NCI-H226 (cell line): ENCODE measurements at regions not wholly inside any gene's neighbourhood (a gene's known extent, or its start where the extent isn't known, plus 50 kb on each side); places are given as distances from the start of the nearest gene placed in this dataset.
"Not testable (repeated sequence)": the region's sequence is repeated elsewhere in the genome, so short reads cannot be mapped to it uniquely, and the experiment has no call there.

Experiments
- DNase-seq: peaks from one replicate; pipeline ENCODE4 v3.0.0-alpha.2; 2015

- no peak for DNase-seq
Observed at GRCh38 chr1:60709426-60709825, 372.9 kb upstream of the NFIA start.

GRCh38 chr1:60705026-60705425, 377.3 kb upstream of the NFIA start:
- DNase-seq, result no peak

GRCh38 chr1:60703155-60703554, 379.2 kb upstream of the NFIA start:
- no peak for DNase-seq

- no peak for DNase-seq
Observed at GRCh38 chr1:60699325-60699724, 383.0 kb upstream of the NFIA start.

GRCh38 chr1:60697204-60697994, 385.0 kb upstream of the NFIA start:
- peak; percentile 13 for DNase-seq

- no peak for DNase-seq
Observed at GRCh38 chr1:60696512-60696911, 385.8 kb upstream of the NFIA start.

GRCh38 chr1:60695716-60696171, 386.6 kb upstream of the NFIA start:
- DNase-seq, result no peak

- no peak for DNase-seq
Observed at GRCh38 chr1:60694980-60695379, 387.4 kb upstream of the NFIA start.

GRCh38 chr1:60692031-60692430, 390.3 kb upstream of the NFIA start:
- no peak for DNase-seq

GRCh38 chr1:60688221-60688620, 394.1 kb upstream of the NFIA start:
- not testable (repeated sequence) for DNase-seq

- no peak for DNase-seq
Observed at GRCh38 chr1:60681095-60681860, 401.1 kb upstream of the NFIA start.

- DNase-seq, result no peak
Observed at GRCh38 chr1:60679524-60680375, 402.6 kb upstream of the NFIA start.

- DNase-seq, result no peak
Observed at GRCh38 chr1:60678802-60679201, 403.6 kb upstream of the NFIA start.

- DNase-seq, result no peak
Observed at GRCh38 chr1:60678391-60678790, 404.0 kb upstream of the NFIA start.

GRCh38 chr1:60672449-60672848, 409.9 kb upstream of the NFIA start:
- no peak for DNase-seq

- no peak for DNase-seq
Observed at GRCh38 chr1:60670302-60670701, 412.1 kb upstream of the NFIA start.

- DNase-seq, result no peak
Observed at GRCh38 chr1:60668585-60668984, 413.8 kb upstream of the NFIA start.

GRCh38 chr1:60665311-60665710, 417.1 kb upstream of the NFIA start:
- no peak for DNase-seq

- DNase-seq, result no peak
Observed at GRCh38 chr1:60664086-60664625, 418.2 kb upstream of the NFIA start.

GRCh38 chr1:60662486-60663044, 419.8 kb upstream of the NFIA start:
- DNase-seq, result no peak

- no peak for DNase-seq
Observed at GRCh38 chr1:60657926-60658325, 424.4 kb upstream of the NFIA start.

- no peak for DNase-seq
Observed at GRCh38 chr1:60655679-60656355, 426.5 kb upstream of the NFIA start.
